T-helper 9 cell (primary cell): ENCODE measurements at regions not wholly inside any gene's neighbourhood (a gene's known extent, or its start where the extent isn't known, plus 50 kb on each side); places are given as distances from the start of the nearest gene placed in this dataset.
"Not testable (repeated sequence)": the region's sequence is repeated elsewhere in the genome, so short reads cannot be mapped to it uniquely, and the experiment has no call there.

Experiments used
- DNase-seq: peaks from one replicate; pipeline ENCODE4 v3.0.0-alpha.2; 2020

DNA sequence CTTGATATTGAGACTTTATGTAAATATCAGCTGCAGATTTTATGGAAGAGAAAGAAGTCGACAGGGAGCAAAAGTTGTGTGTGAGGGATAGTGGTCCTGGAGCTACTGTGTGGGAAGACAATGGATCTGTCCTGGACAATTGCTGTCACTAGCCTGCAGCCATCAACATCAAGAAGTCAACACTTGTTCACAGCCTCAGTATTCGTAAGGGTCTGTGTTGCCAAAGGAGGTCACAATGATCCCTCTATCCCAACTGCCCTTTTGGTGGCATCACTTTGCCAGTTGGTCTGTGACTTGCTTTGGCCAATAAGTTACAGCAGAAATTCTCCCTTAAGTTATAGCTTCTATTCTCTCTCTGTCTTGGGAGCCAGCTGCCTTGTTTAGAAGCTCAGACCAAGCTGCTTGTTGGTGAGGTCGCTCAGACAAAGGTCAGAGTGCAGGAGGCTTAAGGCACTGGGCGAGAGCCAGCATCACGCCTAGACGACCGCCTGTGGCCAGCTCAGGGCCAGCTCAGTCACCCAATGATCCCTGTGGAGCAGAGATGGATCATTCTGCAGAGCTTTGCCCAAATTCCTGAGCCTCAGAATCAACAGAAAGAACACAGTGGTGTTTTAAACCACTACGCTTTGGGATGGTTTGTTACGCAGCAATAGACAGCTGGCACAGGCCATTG lies 134.9 kb downstream of the RHOU start:
- no peak for DNase-seq

DNA sequence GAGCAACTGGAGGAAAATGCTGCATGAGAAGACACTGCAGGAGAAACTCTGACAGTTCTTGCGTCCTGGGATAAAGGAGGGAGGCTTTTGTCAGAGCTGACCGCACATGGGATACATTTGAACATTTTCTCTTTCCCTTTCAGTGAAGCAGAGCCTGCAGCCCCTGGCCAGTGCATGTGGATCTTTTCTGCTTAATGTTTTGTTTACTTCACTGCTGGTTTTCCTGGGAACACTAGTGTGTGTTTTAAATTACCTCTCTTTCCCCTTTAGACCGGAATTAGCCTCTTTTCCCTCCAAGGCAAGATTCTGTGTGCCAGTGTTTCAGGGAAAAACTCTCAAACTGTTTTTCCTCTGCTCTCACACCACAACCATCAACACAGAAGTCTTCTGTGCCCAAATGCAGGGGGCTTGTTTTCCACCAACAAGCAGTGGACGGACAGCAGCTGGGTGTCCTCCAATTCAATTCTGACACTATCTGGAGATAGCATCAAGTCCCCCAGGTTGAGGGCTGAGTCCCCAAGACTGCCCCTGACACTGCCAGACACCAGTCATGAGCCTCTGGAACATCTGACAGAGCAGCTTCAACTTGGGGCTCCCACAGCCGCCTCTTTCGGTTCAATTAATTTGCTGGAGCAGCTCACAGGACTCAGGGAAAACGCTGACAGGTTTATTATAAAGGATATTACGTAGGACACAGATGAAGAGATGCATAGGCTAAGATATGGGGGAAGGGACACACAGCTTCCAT lies 136.2 kb downstream of the RHOU start:
- no peak for DNase-seq

DNA sequence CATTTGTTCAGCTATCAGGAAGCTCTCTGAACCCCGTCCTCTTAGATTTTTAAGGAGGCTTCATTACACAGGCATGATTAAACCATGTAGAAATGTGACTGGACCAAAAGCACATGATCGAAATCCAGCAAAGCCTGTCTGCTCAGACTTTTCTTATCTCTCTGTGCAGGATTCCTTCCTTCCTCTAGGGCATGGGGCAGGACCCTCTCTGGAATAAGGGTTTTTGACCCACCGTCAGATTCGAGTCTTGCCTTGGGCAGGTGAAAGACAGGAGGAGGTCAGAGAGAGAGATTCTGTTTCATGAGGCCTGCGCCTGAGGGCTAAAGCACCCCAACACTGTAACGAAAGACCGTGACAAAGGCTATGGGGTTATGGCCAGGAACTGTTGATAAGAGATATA lies 136.8 kb downstream of the RHOU start:
- no peak for DNase-seq

DNA sequence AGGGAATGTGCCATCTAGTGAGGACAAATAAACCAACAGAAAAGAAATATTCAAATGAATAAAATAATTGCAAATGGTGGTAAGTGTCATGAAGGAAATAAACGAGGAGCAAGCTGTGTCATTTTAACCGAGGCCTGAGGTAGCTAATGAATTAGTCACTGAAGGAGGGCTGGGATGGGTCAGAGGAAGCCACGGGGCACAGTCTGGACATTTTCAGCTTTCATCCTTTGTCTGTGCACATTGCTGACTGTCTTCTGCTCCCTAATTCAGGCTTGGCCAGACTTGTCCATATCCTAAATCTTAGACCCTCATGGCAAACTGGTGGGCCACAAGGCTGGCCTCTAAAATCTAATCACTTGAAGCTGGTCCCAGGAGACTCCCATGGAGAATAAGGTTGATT lies 138.4 kb downstream of the RHOU start:
- no peak for DNase-seq

DNA sequence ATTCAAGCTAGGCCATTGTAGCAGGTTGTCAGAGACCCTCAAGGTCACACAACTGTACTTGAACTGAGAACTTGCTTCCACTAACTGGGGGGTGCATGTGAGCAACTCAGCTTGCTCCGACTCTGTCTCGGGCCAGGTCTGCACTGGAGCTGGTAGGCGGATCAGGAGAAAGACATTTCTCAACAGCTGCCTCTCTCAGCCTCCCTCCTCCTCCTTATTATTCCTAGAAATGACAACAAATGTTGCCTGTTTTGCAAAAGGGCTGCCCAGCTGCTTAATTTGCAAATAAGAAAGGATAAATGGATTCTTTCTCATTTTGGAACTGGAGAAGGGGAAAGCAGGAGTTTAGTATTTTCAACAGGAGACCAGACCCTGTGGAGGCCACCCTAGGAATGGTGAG lies 140.5 kb downstream of the RHOU start:
- DNase-seq = no peak

DNA sequence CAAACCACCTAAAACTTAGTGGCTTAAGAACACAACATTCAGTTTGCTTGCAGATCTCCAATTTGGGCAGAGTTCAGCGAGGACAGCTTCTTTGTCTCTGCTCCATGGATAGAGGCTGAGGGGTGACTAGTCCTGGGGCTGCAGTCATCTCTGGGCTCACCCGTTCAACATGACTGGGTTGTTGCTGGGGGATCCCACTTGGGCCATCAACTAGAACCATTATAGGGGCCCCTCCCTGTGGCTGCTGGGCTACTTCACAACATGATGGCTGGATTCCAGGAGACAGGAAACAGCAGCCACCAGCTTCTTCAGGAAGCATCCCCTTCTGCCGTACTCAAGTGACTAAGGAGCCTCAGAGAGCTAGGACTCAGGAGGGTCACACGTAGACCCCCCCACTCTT lies 140.9 kb downstream of the RHOU start:
- DNase-seq = no peak

DNA sequence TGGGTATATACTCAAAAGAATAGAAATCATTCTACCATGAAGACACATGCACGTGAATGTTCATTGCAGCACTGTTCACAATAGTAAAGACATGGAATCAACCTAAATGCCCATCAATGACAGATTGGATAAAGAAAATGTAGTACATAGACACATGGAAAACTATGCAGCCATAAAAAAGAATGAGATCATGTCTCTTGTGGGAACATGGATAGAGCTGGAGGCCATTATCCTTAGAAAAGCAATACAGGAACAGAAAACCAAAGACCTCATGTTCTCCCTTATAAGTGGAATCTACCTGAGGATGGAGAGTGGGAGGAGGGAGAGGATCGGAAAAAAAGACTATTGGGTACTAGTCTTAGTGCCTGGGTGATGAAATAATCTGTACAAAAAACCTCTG lies 143.9 kb downstream of the RHOU start:
- no peak for DNase-seq

DNA sequence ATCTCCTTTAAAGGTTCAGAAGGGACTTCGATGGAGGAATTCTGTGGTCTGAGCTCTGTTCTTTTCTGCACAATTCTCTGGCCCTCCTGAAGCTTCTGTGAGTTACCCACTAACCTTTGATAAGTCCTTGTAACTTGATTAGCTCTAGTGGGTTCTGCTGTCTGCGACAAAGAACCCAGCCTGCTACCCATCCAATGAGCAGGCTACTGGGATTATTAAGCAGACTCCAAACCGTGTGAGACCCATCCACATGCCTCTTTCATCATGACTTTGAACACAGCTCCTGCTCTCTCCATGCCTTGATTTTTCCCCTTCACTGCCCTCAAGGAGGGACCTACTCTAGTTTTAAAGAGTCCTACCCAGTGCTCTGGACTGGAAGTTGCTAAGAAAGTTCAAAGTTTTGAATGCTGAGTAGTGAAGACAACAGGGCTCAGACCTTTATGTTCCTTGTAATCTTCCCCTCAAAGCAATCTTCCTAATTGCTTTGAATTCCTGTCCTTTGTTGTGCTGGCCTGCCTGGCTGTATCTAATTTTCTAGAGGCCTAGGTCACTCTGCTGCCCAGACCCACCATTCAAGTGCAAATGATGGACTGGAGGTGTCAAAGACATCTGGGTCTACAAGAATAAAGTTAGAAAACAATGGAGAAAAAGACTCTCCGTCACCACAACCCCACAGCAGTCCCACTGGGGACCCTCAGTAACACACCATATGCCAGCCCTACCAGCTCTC lies 146.9 kb downstream of the RHOU start:
- no peak for DNase-seq

DNA sequence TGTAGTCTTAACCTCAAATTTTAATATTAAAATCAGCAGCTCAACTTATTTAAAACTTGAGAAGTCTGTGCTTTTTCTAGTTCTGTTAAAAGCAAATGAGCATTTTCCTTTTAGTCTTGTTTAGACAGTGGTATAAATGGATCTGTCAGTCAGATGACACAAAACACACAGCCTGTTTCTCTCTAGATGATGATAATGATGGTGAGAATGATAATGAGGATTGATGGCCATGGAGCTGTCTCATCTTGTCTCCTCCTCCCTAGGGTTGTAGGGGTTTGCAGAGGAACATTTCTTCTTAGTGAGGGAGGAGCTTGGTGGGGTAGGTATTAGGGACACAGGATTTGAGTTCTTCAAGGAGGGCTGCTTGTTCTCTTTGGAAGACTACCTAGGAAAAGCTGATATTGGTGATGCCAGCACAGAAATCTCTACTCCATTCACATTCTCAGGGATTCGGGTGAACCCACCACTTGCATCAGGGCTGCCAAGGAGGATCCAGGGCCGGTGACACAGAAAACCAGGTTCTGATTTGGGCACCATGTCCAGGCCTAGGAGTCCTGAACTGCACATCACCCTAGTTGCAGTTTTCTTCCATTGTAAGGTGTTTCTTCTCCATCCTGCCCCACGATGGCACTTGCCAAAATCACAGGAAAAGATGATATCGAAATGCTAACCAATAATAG lies 147.6 kb downstream of the RHOU start:
- DNase-seq = no peak

DNA sequence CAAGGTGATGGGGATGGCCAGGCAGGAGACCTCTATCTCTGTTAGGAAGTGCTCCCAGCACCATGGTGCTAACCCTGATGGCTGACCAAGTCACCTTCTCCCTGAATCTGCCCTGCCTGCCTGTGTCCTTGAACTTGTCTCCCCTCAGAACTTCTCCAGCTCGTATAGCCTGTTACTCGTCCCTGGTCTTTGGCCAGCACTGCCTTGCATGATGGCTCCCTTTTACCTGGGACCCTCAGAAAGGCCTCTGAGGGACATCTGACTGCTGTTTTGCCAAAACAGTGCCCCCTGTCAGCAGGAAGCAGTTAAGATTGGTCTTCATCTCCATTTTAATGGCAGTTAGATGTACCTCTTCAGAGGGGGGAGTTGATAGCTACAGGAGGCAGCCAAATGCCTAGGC lies 148.3 kb downstream of the RHOU start:
- DNase-seq = no peak

DNA sequence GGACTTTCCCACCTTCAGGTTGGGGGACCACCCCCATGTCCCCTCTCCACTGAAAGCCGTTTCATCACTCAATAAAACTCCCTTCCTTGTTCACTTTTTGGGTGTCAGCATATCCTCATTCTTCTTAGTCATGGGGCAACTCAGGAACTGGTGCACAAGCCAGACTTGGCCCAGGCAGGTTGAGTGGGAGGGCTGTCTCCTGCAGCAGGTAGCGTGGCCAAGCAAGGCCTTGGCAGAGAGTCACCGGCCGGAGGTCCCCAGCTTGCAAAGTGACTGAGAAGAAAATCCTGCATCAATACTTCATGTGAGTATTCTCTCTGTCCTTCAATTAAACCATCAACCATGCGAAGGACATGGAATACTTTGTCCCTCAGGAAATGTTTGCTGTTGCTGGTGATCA lies 148.9 kb downstream of the RHOU start:
- no peak for DNase-seq

DNA sequence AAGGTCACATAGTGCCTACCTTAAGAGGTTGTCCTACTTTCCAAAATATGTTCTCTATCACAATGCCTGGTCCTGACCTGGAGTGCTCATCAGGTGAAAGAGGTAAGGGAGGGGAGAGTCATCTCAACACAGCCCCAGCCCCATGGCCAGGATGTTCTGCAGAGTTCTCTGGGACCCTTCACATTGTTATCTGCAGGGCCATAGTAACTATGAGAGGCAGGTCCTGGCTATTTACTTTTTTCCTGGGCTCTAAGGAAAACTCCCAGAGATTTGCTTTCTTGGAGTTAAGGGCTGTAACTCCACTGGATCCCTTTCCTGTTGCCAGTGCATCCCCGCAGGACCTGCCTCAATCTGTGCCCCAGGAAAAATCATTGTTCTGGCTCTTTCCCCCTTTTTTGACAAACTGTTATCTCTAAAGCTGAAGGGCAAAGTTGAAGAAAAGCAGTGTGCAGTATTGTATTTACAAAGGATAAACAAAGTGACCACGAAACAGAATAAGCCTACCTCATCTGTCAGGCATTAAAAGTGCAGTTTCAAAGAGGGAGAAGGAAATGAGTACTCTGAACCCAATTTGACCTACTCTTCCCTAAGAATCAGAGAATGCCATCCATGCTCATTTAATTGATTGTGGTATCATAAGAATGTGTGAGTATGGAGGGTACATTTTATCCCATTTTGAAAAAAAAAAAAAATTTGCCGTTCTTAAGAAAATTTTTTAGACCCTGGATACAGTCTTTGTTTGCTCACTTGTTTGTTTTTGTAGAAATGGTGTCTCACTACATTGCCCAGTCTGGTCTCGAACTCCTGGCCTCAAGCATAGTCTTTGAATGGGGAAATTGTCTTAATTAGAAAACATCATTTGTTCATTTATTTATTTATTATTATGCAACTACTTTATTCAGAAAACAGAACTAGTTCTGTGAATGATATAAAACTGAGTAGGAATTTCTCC lies 149.6 kb downstream of the RHOU start:
- DNase-seq = no peak

DNA sequence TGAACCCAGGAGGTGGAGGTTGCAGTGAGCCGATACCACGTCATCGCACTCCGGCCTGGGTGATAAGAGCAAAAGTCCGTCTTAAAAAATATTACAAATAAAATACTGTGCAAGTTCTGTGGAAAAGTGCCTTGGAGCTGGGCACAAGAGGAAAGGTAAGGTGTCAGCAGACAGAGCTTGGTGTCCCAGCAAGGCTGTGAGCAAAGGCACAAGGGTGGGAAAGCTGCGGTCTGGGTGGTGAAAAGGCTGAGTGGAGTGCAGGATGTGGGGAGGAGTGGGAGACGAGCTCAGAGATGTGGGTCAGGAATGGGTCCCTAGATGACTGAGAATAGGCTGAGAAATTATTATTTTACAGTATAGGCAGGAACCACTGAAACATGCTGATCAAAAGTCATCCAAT lies 150.6 kb downstream of the RHOU start:
- no peak for DNase-seq

DNA sequence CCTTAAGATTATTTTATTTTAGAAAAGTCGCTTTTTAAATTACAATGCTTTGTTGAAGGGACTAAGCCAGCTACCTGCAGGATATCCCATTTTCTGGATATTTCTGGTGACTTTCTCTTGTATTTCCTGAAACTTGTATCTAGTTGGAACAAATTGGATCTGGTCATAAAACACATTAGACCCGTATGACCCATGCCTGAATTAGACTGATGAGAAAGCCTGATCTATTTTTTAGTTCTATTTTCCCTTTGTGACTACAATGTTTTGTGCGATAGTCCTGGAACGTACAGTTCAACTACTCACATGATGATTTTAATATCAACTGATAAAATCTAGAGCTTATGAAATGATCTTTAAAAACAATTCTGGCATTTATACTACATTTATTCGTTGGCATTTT lies 151.8 kb downstream of the RHOU start:
- DNase-seq = no peak

DNA sequence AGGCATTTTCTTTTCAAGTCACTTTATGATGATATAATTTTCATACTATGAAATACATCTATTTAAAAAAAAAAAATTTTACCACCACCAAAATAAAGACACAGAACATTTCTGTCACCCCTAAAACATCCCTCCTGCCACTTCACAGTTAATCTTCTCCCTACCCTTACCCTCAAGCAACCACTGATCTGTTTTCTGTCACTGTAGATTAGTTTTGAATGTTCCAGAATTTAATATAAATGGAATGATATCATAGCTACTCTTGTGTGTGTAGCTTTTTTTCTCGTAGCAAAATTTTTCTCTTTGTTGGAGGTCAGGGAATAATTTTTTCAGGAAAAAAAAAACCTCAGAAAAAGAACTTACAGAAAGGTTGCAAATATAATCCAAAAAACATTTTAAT lies 152.7 kb downstream of the RHOU start:
- no peak for DNase-seq

DNA sequence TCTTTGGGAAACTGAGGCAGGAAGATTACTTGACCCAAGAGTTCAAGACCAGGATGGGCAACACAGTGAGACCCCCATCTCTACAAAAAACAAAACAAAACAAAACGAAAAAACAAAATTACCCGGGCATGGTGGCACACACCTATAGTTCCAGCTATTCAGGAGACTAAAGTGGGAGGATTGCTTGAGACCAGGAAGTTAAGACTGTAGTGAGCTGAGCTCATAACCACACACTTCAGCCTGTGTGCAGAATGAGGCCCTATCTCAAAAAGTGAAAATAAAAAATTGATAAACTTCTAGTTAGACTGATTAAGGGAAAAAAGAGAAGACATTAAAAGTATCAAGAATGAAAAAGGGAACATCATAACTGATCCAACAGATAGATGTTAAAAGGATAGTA lies 154.0 kb downstream of the RHOU start:
- DNase-seq = no peak

DNA sequence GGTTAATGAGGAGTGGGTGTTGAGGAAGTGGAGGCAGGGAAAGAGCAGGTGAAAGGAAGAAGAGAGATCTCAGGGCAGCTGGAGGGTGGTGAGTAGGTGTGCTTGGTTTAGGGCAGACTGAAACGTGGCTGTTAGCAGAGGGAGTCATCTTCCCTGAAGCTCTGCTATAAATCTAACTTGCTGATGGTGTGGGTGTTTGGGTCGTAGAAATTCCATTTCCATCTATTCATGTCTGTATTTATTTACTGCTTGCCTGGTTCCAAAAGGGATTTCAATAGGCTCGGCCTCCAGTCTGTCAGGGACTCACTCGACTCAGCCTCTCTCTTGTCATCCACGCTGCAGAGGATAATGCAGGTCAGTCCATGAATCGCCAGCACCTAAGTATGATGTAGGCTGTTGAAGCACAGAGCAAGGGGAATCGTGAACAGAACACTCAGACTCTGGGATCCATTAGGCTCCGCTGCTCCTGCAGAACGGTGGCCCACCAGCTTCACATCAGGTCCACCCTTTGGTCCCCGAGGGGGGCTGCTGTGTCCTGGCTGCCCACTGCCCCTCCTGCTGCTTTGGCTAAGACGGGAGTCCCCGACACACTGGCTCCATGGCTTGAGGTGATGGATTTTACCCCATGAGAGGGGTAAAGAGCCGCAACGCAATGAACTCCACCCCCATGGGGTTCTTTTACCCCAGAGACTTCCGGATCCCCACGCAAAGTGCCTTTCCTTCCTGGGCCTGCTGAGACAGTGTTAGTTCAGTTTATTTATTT lies 156.2 kb downstream of the RHOU start:
- no peak for DNase-seq

DNA sequence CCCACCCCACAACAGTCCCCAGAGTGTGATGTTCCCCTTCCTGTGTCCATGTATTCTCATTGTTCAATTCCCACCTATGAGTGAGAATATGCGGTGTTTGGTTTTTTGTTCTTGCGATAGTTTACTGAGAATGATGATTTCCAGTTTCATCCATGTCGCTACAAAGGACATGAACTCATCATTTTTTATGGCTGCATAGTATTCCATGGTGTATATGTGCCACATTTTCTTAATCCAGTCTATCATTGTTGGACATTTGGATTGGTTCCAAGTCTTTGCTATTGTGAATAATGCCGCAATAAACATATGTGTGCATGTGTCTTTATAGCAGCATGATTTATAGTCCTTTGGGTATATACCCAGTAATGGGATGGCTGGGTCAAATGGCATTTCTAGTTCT lies 156.9 kb downstream of the RHOU start:
- not testable (repeated sequence) for DNase-seq

DNA sequence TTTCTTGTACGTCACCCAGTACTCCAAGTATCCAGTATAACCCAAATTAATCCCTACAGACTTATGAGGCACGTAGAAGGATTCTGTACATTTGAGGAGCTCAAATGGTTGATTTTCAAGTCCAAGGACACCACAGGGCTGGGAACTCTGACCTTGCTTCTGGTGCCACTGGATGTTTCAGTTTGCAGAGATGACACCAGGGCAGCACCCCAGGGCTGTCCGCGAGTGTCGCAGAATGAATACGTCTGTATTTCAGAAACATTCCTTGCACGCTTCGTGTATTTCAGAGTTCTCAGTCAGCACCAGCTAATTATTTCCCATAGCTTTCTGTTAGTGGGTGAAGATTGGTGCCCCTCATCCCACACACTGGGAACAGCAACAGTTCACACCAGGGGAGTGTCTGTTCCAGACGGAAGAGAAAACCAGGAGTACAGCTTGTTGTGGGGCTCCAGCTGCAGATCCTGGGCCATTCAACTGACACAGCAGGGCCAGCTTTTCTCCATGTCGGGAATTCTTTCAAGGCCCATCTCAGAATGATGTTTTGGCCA lies 159.2 kb downstream of the RHOU start:
- DNase-seq = no peak

DNA sequence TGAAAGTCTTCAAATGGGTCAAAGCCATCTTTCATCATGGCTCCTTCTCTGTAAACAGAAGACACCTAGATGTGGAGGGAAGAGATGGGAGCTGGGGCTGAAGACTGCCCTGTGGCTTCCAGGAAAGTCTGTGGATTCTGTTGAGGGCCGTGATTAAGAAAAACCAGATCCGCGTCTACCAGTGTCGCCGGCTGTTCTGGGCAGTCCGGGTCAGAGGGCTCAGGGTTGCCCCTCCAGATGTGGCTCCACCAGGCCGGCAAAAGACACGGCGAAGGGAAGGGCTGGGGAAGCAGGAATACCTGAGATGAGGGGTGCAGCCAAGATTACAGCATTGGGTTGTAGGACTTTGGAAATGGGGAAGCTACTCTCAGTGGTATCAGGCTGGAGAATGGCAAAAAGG lies 162.6 kb downstream of the RHOU start:
- DNase-seq = no peak

DNA sequence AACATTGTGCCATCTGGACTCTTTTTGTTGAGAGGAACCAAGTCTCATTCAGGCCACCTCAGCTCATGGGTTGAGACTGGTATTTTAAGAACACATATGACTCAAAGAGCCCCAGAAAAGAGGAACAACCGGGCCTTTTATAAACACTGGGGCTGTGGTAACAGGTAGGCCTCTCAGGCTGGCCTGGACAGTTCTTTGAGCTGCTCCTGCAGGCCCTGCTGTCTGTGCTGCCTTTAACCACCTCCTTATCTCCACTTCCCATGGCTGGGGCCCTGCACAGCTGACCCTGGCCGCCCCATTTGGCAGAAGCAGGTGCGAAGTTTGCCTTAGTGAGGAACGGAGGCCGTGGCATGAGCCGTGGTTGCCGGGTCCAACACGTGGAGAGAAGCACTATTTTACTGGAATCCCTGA lies 163.3 kb downstream of the RHOU start:
- DNase-seq = no peak
